RKO (cell line): ENCODE measurements at regions not wholly inside any gene's neighbourhood (a gene's known extent, or its start where the extent isn't known, plus 50 kb on each side); places are given as distances from the start of the nearest gene placed in this dataset.
A peak's percentile ranks its signal among the peaks of the same experiment; 100 is the strongest.

Experiments
- DNase-seq: peaks from one replicate; pipeline ENCODE4 v3.0.0-alpha.2; 2016; ENCODE audit warnings: low spot score

GRCh38 chr11:28983780-28984179 lies 875.6 kb downstream of the METTL15 start:
- no peak for DNase-seq

GRCh38 chr11:28981381-28981780 lies 873.2 kb downstream of the METTL15 start:
- no peak for DNase-seq

- no peak for DNase-seq
Observed at GRCh38 chr11:28976801-28977145, 868.6 kb downstream of the METTL15 start.

GRCh38 chr11:28976012-28976800 lies 868.0 kb downstream of the METTL15 start:
- no peak for DNase-seq

- no peak for DNase-seq
Observed at GRCh38 chr11:28969832-28970231, 861.6 kb downstream of the METTL15 start.

- DNase-seq: peak; percentile 41
Observed at GRCh38 chr11:28966951-28967350, 858.8 kb downstream of the METTL15 start.

- DNase-seq: no peak
Observed at GRCh38 chr11:28965819-28966218, 857.6 kb downstream of the METTL15 start.

- DNase-seq: no peak
Observed at GRCh38 chr11:28964811-28965210, 856.6 kb downstream of the METTL15 start.

- no peak for DNase-seq
Observed at GRCh38 chr11:28963187-28963586, 855.0 kb downstream of the METTL15 start.

GRCh38 chr11:28962502-28962901 lies 854.3 kb downstream of the METTL15 start:
- no peak for DNase-seq

GRCh38 chr11:28961726-28962125 lies 853.5 kb downstream of the METTL15 start:
- no peak for DNase-seq

GRCh38 chr11:28956446-28956845 lies 848.3 kb downstream of the METTL15 start:
- no peak for DNase-seq

GRCh38 chr11:28951191-28951590 lies 843.0 kb downstream of the METTL15 start:
- DNase-seq: no peak

- DNase-seq: no peak
Observed at GRCh38 chr11:28939381-28939780, 831.2 kb downstream of the METTL15 start.

GRCh38 chr11:28938091-28938490 lies 829.9 kb downstream of the METTL15 start:
- DNase-seq: no peak

GRCh38 chr11:28932940-28933339 lies 824.8 kb downstream of the METTL15 start:
- DNase-seq: no peak

GRCh38 chr11:28924004-28924403 lies 815.8 kb downstream of the METTL15 start:
- no peak for DNase-seq

GRCh38 chr11:28922386-28922981 lies 814.3 kb downstream of the METTL15 start:
- no peak for DNase-seq

- no peak for DNase-seq
Observed at GRCh38 chr11:28919194-28919593, 811.0 kb downstream of the METTL15 start.

GRCh38 chr11:28913883-28914282 lies 805.7 kb downstream of the METTL15 start:
- DNase-seq: no peak

- DNase-seq: no peak
Observed at GRCh38 chr11:28911829-28912228, 803.6 kb downstream of the METTL15 start.

GRCh38 chr11:28910926-28911325 lies 802.7 kb downstream of the METTL15 start:
- no peak for DNase-seq

- no peak for DNase-seq
Observed at GRCh38 chr11:28903716-28904115, 795.5 kb downstream of the METTL15 start.

- no peak for DNase-seq
Observed at GRCh38 chr11:28900427-28900826, 792.2 kb downstream of the METTL15 start.
